Tibial nerve (tissue), 4 donors: ENCODE measurements at regions not wholly inside any gene's neighbourhood (a gene's known extent, or its start where the extent isn't known, plus 50 kb on each side); places are given as distances from the start of the nearest gene placed in this dataset.

ENCODE experiments used
- DNase-seq, 2 donors: peaks; one replicate each; pipeline ENCODE4 v3.0.0-alpha.2; 2019; ENCODE audit warnings: low spot score in 2 of 2
- H3K27ac ChIP-seq, 4 donors: fragments of 200-600 bp; sonication (generic) in 3 of 4; one replicate each; pipeline ENCODE4 v1.5.1; 2017 to 2019; ENCODE audit warnings: mild to moderate bottlenecking in 1 of 4
- H3K27me3 ChIP-seq, 2 donors: fragments of 200-600 bp; sonication (generic) in 1 of 2; one replicate each; pipeline versions ENCODE4 v1.5.1 to v1.6.0; 2017 to 2019
- H3K36me3 ChIP-seq, 3 donors: fragments of 200-600 bp; sonication (generic); one replicate each; pipeline ENCODE4 v1.5.1; 2018 to 2019
- H3K4me1 ChIP-seq, 4 donors: fragments of 200-600 bp; sonication (generic) in 3 of 4; one replicate each; pipeline ENCODE4 v1.5.1; 2017 to 2019
- H3K4me3 ChIP-seq, 4 donors: fragments of 200-600 bp; sonication (generic) in 3 of 4; one replicate each; pipeline ENCODE4 v1.5.1; 2017 to 2019; ENCODE audit warnings: mild to moderate bottlenecking in 1 of 4, moderate library complexity in 1 of 4
- H3K9me3 ChIP-seq, 4 donors: fragments of 200-600 bp; sonication (generic) in 3 of 4; one replicate each; pipeline ENCODE4 v1.5.1; 2017 to 2019
- EP300 ChIP-seq, 2 donors: sonication (generic); formaldehyde crosslinking; IDR thresholded peaks; one replicate each; pipeline ENCODE4 v1.6.1; 2017; ENCODE audit warnings: antibody characterized with exemption in 2 of 2, mild to moderate bottlenecking in 1 of 2
- POLR2A ChIP-seq, 2 donors: fragments of 450-650 bp; IDR thresholded peaks; one replicate each; pipeline ENCODE4 v1.6.1; 2017; ENCODE audit warnings: antibody characterized with exemption in 2 of 2, mild to moderate bottlenecking in 2 of 2, moderate library complexity in 2 of 2
- WGBS, 2 donors: methylation state at CpG; one replicate each; pipeline ENCODE4 v1.1.5; 2018; 5-methylcytosine and 5-hydroxymethylcytosine counted together
- TF ChIP-seq, protein P1 (sequence below), 5 experiments: fragments of 200-600 bp in 3 of 5; fragments of 450-650 bp in 2 of 5; sonication (generic) in 3 of 5; IDR thresholded peaks; one replicate each; pipeline ENCODE4 v1.5.1; 2016 to 2019; ENCODE audit warnings: antibody characterized with exemption in 5 of 5, mild to moderate bottlenecking in 3 of 5, moderate library complexity in 2 of 5

DNA sequence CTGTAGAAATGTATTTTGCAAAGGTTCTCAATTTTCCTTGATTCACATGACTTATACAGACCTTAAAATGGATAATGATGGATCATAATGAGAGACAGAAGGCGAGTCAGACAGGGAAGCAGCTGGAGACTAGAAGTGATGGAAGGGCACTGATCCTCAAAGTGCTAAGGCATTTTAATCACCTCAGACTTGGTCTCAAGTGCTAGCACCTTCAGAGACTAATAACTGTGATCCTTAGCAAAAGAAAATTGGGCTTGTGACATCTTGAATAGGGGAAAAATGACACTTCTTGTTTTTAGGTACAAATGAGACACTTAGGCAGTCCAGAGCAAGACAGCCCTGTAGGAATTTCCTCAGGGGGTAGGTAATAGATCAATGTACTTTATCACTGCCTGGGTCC, 1011.7 kb downstream of the SQOR start:
- H3K9me3 ChIP-seq, result no peaks in the 10 kb centered on the region
- no peaks in the 10 kb centered on the region for H3K27me3 ChIP-seq
- no peak for DNase-seq
- TF ChIP-seq, protein P1, sequence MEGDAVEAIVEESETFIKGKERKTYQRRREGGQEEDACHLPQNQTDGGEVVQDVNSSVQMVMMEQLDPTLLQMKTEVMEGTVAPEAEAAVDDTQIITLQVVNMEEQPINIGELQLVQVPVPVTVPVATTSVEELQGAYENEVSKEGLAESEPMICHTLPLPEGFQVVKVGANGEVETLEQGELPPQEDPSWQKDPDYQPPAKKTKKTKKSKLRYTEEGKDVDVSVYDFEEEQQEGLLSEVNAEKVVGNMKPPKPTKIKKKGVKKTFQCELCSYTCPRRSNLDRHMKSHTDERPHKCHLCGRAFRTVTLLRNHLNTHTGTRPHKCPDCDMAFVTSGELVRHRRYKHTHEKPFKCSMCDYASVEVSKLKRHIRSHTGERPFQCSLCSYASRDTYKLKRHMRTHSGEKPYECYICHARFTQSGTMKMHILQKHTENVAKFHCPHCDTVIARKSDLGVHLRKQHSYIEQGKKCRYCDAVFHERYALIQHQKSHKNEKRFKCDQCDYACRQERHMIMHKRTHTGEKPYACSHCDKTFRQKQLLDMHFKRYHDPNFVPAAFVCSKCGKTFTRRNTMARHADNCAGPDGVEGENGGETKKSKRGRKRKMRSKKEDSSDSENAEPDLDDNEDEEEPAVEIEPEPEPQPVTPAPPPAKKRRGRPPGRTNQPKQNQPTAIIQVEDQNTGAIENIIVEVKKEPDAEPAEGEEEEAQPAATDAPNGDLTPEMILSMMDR (IDR thresholded peaks at IDR 0.05), result no peak
- TF ChIP-seq POLR2A (IDR thresholded peaks at IDR 0.05) (no peak), EP300 (IDR thresholded peaks at IDR 0.05) (no peak)
- H3K4me3 ChIP-seq, result no peak overlapping the region
- no peaks in the 10 kb centered on the region for H3K4me1 ChIP-seq
- H3K36me3 ChIP-seq, result no peaks in the 10 kb centered on the region
- no peak overlapping the region for H3K27ac ChIP-seq
- WGBS, 2 donors, result 71 to 74% methylated on average over 1 of the region's 1 CpG

DNA sequence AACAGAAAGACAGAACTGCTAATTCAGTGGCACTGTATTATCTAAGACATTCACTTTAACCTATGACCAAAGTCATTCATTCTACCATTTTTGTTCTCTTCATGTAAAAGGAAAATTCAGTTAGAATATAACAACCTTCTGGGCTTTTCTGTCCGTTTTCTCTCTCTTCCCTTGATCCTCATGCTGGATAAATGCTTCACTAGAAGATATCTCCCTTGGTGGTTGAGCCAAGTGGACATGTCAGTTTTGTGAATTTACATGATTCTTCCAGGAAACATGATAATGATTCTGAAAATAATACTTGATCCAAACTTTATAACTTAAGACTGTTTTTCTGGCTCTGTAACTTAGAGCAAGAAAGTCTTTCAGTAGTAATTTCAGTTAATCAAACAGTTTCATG, 1012.2 kb downstream of the SQOR start:
- Histone ChIP-seq H3K36me3 (no peaks in the 10 kb centered on the region), H3K27ac (no peak overlapping the region), H3K27me3 (no peaks in the 10 kb centered on the region), H3K4me1 (no peaks in the 10 kb centered on the region), H3K4me3 (no peak overlapping the region), H3K9me3 (no peaks in the 10 kb centered on the region)
- 39 to 43% methylated on average over 1 of the region's 1 CpG for WGBS, 2 donors
- no peak for TF ChIP-seq POLR2A (IDR thresholded peaks at IDR 0.05)
- DNase-seq, result no peak

DNA sequence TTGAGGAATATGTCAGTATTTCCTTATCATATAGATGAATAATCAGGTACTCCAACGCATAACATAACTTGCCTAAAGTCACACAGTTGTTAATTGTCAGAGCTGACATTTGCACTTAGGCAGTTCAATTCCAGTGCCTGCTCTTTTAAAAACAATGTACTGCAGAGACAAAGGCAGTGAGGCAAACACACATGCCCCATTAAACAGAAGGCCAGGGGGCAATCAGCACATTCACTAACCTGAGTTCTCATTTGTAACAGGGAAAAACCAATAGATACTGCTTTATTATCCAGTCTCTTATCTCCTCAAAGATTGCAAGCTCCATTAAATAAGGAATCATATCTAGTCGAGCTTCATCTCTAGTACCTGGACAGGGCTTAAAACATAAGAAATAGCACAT, 1017.4 kb downstream of the SQOR start:
- Histone ChIP-seq H3K27ac (no peak overlapping the region), H3K4me3 (no peak overlapping the region), H3K4me1 (no peaks in the 10 kb centered on the region), H3K9me3 (no peaks in the 10 kb centered on the region), H3K36me3 (no peaks in the 10 kb centered on the region), H3K27me3 (no peaks in the 10 kb centered on the region)
- no peak for DNase-seq
- 62 to 65% methylated on average over 2 of the region's 2 CpGs for WGBS, 2 donors
- TF ChIP-seq EP300 (IDR thresholded peaks at IDR 0.05) (no peak), POLR2A (IDR thresholded peaks at IDR 0.05) (no peak)
- TF ChIP-seq, protein P1 (IDR thresholded peaks at IDR 0.05), result no peak

DNA sequence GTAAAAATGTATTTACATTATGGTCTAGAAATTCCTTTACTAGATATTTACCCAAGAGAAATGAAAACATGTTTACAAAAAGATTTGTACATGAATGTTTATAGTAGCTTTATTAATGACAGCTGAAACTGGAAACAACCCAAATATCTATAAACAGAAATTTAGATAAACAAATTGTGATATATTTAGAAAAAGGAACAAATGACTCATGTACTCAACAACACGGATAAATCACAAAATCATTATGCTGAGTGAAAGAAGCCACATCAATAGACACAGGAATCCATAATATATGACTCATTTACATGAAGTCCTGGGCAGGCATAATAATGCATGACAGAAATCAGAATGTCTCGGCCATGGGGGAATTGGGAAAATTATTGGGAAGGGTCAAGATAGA, 1020.2 kb downstream of the SQOR start:
- no peaks in the 10 kb centered on the region for H3K27me3 ChIP-seq
- no peak for DNase-seq
- no peak overlapping the region for H3K27ac ChIP-seq
- H3K9me3 ChIP-seq, result no peaks in the 10 kb centered on the region
- 46 to 52% methylated on average over 2 of the region's 2 CpGs for WGBS, 2 donors
- no peaks in the 10 kb centered on the region for H3K36me3 ChIP-seq
- TF ChIP-seq EP300 (IDR thresholded peaks at IDR 0.05) (no peak), POLR2A (IDR thresholded peaks at IDR 0.05) (no peak)
- TF ChIP-seq, protein P1 (IDR thresholded peaks at IDR 0.05), result no peak
- H3K4me3 ChIP-seq, result no peak overlapping the region
- no peaks in the 10 kb centered on the region for H3K4me1 ChIP-seq

DNA sequence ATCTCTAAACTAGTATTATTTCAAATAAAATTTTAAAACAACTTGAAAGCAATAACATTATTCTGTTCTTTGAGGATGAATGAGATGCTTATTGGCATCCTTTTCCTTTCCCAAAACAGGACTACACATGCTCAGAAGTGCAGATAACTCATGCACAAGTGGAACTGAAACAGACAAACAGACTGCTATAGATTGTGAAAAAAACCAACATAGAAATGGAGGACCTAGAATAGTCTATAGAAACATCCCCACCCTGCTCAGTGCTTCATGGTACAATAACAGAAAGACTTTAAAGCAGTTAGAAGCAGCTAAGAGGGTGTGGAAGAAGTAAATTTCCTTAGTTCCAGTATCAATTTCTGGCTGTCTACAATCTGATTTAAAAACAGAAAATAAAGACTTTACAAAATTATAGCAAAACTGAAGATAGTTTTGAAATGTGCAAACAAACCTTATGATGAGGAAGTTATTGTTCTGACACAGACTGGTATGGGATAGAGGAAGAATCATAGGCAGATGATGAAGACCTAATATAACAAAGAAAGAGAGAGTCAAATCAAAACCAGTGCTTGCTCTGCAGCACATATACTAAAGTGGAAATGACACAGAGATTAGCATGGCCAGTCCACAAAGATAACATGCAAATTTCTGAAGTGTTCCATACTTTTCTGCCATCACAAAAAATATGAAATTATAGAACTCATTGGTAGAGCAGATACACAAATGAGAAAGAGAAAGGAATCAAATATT, 1025.4 kb downstream of the SQOR start:
- Histone ChIP-seq H3K4me1 (no peaks in the 10 kb centered on the region), H3K9me3 (peaks cover 0 to 5% (median 0%) of the 10 kb centered on the region in 4 donors), H3K27ac (no peak overlapping the region), H3K27me3 (no peaks in the 10 kb centered on the region), H3K36me3 (no peaks in the 10 kb centered on the region), H3K4me3 (no peak overlapping the region)
- TF ChIP-seq POLR2A (IDR thresholded peaks at IDR 0.05), result no peak
- TF ChIP-seq, protein P1 (IDR thresholded peaks at IDR 0.05), result no peak
- no peak for DNase-seq

DNA sequence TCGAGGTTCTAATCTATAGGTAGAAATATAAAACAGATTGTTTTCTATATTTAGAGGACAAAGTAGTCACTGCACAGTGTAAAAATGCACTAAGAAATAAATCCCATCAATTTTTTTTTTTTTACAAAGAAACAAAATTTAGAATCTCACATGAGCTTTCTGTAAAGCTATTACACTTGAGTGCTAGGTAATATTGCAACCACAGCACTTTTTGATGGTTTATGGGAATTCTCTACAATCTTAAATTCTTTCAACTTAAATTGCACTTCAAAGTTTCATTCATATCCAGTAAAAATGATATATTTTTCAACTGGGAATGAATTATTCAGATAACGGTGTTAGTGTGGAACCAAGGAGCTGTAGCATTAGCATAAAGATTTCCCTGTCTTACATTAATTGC, 1035.4 kb downstream of the SQOR start:
- DNase-seq, result no peak
- Histone ChIP-seq H3K4me1 (no peaks in the 10 kb centered on the region), H3K36me3 (no peaks in the 10 kb centered on the region), H3K27ac (no peak overlapping the region), H3K27me3 (no peaks in the 10 kb centered on the region), H3K4me3 (no peak overlapping the region), H3K9me3 (no peaks in the 10 kb centered on the region)
- TF ChIP-seq, protein P1 (IDR thresholded peaks at IDR 0.05), result no peak
- no peak for TF ChIP-seq EP300 (IDR thresholded peaks at IDR 0.05)
- no peak for TF ChIP-seq POLR2A (IDR thresholded peaks at IDR 0.05)
- 80 to 82% methylated on average over 2 of the region's 2 CpGs for WGBS, 2 donors
